D341Med (cell line): ENCODE measurements at regions not wholly inside any gene's neighbourhood (a gene's known extent, or its start where the extent isn't known, plus 50 kb on each side); places are given as distances from the start of the nearest gene placed in this dataset.
"Not testable (repeated sequence)": the region's sequence is repeated elsewhere in the genome, so short reads cannot be mapped to it uniquely, and the experiment has no call there.

Experiments used
- DNase-seq: peaks from one replicate; pipeline ENCODE4 v3.0.0; 2012; ENCODE audit warnings: low spot score

DNA sequence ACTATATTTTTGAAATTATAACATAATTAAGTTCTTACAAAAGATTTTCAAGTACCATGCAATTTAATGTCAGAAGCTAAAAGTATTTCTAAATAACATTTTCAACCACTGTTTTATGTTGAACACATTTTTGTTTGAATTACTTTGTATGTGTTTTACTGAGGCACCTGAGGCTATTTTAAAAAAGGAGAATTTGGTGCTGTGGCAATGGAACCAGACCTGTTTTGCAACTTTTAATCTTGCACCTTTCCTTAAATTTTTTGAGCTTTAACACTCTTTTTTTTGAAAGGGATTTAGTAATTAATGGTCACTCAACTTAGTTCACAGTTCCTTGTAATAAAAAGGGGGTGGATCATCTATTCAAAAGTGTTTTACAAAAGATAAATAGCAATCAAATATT is 561.6 kb downstream of the ZBBX start:
- no peak for DNase-seq

DNA sequence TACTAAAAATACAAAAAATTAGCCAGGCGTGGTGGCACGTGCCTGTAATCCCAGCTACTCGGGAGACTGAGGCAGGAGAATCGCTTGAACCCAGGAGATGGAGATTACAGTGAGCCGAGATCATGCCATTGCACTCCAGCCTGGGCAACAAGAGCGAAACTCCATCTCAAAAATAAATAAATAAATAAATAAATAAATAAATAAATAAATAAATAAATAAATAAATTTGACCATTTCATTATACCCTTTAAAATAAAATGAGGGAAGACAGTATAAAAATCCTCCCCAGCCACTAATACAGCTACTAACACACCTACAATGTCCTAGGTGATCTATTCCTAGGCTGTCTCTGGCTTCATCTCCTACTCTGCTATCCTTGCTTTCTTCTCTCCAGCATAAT is 562.8 kb downstream of the ZBBX start:
- not testable (repeated sequence) for DNase-seq

DNA sequence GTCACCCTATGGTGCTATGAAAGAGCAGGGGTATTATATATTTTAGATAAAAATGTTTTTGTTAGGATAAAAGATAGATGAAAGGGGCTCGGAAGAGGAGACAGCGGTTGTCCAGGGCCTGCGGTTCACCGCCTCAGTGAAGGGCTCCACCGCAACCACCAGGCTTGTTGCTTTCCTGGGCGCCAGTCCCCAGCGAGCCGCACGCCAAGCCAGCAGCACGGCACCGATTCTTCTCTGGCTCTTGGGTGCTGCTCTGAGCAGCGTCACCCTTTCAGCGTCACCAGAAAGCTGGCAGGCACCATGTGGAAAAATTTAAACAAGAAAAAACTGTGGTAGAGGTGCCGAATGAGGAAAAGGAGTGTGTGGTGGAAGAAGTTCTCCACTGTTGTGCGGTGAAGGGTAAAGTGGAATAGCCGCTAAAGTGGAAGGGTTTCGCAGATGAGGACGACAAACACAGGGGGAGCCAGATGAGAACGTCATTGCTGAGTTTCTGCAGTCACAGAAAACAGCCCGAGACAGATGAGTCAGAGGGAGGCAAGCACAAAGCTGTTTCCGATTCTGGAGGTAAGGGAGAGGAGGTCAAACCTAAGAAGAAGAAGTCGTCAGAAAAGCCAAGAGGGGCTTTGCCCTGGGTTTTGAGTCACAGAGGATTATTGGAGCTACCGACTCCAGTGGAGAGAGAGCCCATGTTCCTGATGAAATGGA is 569.2 kb downstream of the ZBBX start:
- no peak for DNase-seq

DNA sequence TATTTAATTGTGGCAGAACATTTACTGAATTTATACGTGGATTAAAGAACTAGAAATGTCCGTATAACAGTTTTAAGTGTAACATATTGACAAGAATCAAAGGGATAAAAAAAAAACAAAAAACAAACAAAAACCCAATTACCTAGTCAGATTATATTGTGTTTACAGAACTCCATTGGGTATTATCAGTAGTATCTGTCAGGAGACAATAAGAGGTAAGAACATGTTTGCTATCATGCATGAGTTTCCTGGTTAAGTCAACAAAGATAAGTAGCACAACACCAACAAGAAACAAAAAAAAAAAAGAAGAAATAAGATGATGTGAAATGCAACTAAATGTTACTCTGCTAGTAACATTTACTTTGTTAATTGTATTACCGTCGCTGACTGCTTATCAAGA is 570.6 kb downstream of the ZBBX start:
- no peak for DNase-seq

DNA sequence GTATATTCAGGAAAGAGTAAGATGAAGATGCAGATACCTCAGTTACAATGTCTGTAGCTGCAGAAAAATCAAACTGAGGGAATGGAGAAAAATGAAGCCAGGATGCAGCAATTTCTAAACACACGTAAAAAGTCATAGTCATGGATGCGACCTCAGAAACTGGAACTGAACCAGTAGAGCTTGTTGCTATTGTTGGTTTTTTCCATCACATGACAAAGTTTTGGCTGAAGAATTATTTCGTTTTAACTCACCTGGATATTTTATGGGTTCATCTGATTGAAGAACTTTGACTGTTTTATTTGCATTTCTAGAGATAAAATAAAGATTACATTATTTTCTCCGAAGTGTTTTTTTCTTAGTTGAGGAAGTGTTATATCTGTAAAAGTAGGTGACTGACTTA is 591.2 kb downstream of the ZBBX start:
- DNase-seq, result no peak

DNA sequence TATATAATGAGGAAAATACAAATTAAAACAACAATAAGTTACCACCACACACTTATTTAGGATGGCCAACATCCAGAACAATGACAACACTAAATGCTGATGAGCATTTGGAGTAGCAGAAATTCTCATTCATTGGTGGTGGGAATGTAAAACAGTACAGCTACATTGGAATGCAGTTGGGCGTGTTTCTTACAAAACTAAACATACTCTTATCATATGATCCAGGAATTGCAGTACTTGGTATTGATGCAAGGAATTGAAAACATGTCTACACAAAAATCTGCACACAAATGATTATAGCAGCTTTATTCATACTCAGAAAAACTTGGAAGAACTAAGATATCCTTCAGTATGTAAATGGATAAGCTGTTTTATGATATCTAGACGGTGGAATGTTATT is 594.2 kb downstream of the ZBBX start:
- DNase-seq, result no peak

DNA sequence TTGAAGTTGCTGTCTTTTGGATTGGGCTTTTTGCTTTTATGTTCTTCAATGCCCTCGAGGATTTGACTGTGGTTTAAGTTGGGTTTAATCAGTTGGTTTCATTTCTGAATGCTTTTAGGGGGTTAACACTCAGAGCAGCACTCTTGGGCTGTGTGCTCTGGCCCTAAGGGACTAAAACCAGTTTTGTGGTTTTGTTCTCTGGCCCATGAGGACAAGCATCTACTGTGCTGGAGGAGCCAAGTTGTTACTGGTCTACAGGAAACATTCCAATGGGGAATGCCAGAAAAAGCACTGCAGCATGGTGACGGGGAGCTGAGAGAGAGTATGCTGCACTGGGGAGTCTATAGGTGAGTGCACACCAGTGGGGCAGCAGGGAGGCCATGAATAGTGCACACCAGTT is 596.9 kb downstream of the ZBBX start:
- no peak for DNase-seq

DNA sequence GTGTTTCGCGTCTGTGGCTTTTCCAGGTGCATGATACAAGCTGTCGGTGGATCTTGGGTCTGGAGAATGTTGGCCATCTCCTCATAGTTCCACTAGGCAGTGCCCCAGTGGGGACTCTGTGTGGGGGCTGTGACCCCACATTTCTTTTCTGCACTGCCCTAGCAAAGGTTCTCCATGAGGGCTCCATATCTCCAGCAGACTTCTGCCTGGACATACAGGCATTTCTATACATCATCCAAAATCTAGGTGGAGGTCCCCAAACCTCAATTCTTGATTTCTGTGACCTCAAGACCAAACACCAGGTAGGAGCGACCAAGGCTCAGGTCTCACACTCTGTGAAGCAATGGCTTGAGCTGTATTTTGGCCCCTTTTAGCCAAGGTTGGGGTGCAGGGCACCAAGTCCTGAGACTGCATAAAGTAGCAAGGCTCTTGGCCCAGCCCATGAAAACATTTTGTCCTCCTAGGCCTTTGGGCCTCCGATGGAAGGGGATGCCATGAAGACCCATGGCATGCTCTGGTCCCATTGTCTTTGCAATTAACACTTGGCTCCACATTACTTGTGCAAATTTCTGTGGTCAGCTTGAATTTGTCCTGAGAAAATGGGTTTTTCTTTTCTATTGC is 615.3 kb downstream of the ZBBX start:
- no peak for DNase-seq

DNA sequence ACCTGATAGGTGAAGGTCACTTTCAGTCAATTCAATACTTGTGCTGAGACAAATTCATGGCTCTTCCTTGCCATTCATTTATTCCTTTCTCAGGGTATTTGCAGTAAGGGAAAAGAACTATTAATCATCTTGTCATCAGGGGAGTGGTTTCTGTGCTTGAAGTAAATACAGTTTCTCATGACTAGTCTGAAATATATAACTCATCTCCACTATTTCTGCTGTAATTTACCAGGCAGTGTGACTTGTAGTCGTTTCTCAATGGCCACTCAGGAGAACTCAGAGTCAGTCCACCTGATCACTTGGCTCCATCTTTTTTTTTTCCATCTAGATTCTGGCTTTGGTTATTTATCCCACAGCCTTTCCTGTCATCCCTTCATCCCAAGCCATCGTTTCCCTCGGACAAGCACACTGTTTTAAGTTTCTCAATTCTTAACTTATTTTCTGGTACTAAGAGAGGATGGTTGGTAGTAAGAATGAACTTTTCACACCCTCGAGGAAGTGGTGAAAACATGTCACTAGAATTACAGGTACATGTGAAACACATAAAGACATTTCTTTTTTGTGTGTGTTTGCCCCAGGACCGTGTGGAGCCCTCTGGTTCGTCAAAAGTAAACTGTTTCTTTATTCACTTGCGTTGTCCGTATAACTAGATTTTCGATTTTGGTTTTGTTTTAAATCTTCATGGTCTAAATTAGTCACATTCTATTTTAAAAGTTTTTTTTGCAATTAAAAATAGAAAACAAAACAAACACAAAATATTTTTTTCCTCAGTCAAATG is 620.2 kb downstream of the ZBBX start:
- no peak for DNase-seq

DNA sequence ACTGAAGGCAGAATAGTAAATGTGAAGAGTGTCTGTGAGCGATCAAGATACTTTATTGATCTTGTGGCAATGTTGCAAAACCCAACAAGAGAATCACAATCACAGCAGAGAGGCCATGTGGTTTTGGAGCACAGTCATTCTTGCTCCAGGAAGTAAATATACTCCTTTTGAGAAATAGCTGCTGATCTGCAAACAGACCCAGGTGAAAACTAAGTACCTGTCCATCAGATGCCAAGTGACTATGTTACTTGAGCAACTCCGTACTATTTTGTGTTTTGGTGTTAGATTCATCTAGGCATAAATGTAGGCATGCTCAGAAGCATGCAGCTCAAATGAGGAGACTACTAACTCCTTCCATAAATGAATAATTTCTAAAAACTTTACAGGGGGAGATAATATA is 627.9 kb downstream of the ZBBX start:
- DNase-seq, result no peak

DNA sequence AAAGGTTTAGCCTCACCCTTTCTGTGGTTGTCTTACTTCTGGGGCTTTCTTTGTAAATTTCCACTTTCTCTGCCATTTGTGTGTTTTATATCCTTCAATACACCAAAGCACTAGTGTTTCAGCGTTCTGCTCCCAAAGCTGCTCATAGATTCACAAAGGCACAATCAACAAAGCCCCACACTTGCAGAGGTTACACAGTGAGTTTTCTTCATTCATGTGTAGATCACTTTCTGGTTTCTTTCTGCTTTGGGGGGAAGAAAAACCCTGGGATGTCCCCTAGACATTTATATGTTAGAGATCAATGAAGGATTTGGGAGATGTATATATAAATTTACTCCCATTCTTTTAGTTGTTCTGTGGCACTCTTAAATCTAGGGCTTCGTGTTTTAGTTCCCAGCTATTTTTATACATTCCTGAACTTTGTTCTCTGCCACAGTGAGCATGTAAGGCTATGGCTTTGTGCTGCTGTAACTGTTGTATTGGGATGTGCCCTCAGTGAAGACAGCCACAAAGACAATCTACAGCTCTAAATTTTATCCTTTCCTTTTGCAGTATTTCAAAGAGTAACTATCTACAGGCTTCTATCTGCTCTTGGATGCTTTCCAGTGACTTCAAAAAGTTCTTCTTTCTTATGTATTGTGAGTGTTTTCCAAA is 636.5 kb downstream of the ZBBX start:
- DNase-seq, result no peak

DNA sequence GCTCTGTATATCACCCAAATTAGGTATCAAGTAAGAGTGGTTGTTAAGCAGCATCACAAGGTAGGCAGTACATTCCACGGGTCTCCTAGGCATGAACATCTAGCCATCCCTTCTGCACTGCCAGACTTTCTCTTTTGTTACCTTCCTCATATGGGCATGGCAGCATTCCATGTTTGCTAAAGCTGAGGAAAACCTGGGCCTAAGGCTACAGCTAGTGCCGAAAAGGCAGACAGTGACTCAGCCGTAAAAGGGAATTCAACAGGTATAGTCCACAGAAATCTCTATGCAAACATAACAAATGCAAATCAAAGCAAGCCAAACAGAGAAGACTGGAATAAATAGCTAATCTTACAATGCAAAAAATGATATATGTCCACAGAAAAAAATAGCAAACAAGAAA is 645.4 kb downstream of the ZBBX start:
- DNase-seq, result no peak

DNA sequence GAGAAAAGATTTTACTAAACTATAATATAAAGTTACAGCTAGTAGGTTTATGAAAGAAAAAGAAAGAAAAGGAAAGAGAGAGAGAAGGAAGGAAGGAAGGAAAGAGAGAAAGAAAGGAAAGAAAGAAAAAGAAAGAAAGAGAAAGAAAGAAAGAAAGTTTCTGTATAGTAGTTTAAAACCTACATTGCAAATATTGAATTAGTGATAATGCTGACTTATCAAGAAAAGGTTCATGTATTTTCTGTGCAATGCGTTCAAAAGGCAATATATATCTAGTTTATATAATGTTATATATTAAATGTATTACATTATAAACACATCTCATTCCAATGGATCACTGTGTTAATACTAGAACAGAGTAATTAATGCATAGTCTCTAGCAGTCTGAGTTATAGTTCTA is 648.4 kb downstream of the ZBBX start:
- DNase-seq, result no peak

DNA sequence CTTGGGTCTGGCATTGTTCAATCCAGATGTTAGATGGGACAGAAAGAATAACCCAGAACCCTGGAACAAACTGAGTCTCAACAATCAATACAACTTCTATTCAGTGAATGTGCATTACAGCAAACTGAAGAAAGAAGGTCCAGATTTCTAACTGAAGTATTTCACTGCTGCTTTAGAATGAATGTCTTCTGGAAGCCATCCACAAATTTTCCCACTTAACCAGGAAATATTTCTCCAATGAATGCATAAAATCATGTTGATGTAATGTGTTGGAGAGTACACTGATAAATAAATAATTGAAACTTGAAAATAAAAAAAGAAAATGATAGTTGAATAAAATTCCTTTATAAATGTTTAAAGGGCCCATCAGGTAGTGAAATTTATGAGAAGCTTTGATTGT is 658.6 kb downstream of the ZBBX start:
- DNase-seq, result no peak

DNA sequence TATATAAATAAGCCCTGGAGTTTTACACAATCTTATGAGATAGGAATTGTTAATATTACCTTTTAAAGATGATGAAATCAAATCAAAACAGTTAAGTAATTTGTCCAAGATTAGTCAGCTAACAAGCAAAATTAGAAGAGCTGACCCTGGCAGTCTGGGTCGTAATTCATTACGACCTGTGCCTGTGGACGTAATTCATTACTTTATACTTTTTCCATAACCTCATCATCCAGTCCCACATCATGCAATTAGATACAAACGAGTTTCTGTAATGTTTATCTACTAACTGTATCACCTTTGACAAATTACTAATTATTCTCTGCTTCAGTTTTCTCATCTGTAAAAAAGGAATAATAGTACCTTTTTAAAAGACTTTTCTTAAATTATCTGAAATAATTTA is 665.9 kb downstream of the ZBBX start:
- DNase-seq, result no peak

DNA sequence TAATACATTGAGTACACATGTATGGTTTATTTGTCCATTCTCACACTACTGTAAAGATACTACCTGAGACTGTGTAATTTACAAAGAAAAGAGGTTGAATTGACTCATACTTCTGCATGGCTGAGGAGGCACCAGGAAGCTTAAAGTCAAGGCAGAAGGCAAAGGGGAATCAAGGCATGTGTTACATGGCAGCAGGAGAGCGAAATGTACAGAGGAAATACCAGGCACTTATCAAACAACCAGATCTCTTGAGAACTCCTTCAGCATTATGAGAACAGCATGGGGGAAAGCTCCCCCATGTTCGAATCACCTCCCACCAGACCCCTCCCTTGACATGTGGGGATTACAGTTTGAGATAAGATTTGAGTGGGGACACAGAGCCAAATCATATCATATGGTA is 666.3 kb downstream of the ZBBX start:
- DNase-seq, result no peak

DNA sequence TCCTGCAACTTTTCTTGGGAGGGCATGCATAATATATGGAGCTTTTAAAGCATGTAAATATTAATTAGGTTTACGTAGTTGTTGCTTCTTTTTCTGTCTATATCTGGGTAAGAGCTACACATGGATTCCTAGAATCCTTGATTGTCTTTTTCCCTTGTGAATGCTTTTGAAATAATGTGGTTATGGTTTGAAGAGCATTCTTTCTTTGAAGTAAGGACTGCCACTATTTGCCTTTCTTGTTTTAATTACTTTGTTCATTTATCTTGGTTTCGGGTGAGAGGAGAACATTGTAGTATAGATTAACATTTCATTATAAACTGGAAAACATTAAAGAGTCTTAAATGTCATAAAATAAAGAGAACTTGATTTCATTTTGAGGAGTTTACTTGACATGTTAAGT is 674.0 kb downstream of the ZBBX start:
- no peak for DNase-seq

DNA sequence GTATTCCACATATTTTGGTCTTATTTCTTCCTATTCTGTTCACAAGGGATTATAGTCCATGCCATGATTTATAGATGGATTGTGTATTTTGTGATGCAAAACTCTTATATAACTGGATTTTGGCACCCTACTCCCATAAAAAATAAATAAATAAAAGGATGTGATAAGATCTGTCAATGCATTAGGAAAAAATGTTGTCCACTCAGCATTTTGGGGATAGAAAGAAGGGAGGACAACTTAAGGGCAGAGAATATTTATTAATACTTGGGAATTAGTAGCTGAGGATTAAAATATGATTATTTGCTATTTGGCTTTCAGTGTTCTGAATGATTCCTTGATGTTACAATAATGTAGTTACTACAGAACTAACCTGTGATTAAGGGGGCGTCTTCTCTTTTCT is 682.6 kb downstream of the ZBBX start:
- no peak for DNase-seq

DNA sequence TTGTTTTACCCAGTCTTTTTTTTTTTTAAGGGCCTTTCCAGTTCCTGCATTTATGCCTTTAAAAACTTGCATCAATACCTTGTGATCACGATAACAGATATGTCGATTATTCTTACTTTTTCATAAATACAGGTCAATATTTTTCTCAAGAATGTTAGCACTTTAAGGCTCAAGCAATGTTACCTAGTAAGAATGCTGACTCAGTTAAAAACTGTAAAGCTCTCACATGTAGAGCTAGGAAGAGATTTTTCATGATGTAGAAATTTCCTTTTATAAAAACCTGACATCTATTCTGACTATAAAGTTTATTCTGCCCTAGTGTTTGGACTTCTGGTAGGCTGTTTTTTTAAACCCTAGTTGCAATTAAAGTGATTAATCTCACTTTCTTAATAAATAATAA is 684.0 kb downstream of the ZBBX start:
- DNase-seq, result no peak

DNA sequence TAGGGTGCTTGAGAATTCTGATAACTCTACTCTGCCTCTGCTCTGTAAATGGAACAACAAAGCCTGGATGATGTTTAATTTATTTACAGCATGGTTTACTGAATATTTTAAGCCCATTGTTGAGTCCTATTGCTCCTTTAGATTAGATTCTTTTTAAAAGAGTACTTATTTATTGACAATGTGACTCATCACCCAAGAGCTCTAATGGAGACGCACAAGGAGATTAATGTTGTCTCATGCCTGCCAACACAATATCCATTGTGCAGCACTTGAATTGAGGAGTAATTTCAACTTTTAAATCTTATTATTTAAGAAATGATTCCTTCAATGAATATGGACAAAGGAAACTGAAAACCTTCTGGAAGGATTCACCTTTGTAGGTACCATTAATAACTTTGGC is 691.4 kb downstream of the ZBBX start:
- DNase-seq, result no peak

DNA sequence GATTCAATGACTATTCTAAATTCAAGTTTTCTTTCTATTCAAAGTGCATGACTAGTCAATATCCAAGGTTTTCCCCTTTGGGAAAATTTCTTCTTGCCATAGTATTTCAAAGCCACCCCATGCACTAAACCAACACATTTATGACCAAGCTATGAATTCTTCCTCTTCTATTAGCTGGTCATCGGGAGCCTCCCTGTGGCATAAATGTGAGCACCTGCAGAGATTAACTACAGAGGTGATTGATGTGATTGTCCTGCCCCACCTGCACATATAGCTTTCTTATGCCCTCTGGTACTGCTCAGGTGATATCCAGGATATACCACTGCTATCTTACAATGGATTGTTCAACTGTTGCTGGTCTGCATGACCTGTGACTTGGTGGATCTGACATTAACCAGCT is 694.9 kb downstream of the ZBBX start:
- no peak for DNase-seq

DNA sequence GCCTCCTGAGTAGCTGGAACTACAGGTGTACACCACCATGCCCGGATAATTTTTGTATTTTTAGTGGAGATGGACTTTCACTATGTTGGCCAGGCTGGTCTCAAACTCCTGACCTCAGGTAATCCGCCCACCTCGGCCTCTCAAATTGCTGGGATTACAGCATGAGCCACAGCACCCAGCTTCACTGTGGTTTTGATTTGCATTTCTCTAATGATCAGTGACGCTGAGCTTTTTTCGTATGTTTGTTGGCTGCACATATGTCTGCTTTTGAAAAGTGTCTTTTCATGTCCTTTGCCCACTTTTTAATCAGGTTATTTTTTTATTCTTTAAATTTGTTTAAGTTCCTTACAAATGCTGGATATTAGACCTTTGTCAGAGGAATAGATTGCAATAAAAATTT is 696.0 kb downstream of the ZBBX start:
- not testable (repeated sequence) for DNase-seq

DNA sequence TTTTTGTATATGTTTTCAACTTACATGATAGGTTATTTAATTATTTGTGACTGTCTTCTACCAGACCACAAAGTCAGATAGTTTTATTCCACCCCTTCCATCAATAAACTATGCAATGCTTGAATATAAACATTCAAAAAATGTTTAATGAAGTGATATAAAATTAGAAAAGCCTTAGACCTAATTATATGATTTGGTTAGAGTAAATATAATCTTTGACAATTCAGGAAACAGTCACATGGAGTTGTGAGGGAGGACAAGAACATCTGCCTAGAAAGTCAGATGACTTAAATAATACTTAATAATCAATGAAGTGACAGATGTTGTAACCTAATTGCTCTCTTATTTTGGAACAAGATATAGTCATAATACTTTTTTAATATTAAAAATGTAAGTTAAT is 710.3 kb downstream of the ZBBX start:
- DNase-seq, result no peak
